NCI-H446 (cell line): ENCODE measurements at regions not wholly inside any gene's neighbourhood (a gene's known extent, or its start where the extent isn't known, plus 50 kb on each side); places are given as distances from the start of the nearest gene placed in this dataset.

ENCODE experiments used
- DNase-seq, 2 experiments: peaks; one replicate each; lab custom pipeline; 2025; lab: John Stamatoyannopoulos, UW

DNA sequence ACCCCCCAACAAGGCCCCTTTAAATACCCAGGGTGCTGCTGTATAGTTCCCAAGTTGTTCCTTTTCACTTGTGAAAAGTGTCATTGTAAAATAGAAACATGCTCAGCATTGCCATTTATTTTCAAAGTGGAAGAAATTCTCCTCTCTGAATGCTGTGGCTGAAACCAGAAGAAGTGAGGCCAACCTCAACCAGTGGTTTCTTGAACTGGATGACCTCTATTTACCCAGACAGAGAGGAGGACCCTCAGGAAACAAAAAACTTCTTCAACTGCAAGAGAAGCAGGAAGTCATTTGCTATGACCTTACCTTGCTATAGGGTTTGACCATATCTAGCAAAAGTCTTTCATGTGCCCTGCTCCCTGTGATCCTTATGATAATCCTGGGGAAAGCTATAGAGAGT is 209.7 kb upstream of the RARB start:
- DNase-seq: no peak

DNA sequence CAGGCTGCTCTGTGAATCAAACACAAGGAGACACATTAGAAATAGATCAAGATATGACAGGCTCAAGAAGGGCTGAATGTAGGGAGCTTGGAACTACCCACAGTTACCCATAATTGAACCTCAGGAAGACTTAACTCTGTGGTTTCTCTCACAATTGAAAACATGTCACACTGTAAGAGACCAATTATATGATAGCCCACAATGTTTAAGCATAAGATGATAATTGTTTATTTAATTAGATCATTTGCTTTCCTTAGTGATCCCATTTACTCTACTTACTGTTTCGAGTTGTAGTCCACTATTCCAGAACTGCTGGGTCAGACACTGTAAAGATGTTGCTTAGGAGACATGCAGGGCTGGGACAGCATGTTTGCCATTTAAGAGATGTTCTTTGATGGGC is 201.3 kb upstream of the RARB start:
- no peak for DNase-seq

DNA sequence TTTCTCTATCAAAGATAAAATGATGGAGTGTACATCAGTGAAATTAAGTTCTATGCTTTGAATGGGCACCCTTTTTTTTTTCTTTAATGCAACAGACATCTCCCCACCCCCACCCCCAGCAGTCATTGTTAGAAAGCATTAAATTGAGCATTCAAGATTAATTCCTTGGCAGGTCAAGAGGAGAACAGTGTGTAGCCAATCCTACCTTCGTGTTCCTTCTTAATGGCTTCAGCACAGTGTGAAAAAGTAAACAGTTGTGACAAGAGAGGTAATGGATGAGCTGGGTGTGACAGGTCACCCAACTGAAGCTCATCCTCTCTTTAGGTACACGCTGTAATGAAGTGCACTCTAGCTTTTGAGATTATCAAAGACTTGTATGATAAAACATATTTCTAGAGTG is 198.5 kb upstream of the RARB start:
- DNase-seq: no peak

DNA sequence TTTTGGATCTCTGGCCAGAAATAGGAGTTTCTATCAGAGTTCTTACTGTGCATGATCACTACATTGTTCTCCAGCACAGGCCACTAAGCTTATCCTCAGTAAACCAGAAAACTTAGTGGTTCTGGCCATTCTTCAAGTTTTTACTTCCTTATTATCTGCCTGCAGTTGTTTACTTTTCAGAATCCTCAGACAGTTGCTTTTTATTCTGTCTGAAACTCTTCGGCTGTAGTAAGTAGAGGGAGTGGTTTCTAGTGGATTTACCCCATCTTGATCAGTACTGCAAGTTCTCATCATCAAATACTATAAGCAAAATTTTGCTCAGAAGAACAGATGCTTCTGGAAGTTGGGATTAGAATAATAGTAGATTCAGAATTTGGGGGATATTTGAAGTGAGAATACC is 193.0 kb upstream of the RARB start:
- no peak for DNase-seq

DNA sequence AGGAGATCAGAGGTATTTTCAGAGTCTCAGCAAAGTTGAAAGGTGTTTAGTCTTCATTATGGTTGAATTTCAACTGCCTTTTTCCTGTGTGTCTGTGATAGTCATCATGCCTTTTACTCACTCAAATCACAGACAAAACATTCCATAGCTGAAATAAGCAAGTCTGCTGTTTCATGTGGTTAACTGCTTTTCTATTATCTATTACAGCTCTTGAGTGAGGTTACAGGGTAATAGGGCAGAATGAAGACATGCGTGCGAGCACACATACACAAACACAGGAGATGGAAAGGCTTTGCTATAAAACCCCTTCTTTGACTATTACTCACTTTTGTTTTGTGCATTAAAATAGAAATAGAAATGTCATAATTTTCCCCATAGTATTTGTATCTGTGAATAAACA is 192.6 kb upstream of the RARB start:
- no peak for DNase-seq

DNA sequence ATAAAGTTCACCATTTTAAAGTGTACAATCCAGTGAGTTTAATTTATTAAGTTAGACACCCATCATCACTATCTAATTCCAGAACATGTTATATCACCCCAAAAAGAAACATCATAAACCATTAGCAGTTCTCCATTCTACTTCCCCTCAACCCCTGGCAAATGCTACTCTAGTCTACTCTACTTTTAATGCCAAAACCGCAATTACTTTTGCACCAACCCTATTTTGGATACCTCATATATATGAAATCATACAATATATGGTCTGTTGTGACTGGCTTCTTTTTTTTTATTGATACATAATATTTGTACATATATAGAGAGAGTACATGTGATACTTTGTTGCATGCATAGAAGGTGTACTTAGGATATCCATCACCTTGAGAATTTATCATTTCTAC is 190.5 kb upstream of the RARB start:
- DNase-seq: no peak

DNA sequence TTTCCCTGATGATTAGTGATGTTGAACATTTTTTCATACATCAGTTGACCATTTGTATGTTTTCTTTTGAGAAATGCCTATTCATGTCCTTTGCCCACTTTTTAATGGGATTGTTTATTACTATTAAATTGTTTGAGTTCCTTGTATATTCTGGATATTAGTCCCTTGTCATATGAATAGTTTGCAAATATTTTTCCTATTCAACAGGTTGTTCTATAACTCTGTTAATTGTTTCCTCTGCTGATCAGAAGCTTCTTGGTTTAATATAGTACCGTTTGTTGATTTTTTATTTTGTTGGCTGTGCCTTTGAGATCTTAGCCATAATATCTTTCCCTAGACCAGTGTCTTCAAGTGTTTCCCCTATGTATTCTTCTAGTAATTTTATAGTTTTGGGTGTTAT is 189.0 kb upstream of the RARB start:
- DNase-seq: no peak

DNA sequence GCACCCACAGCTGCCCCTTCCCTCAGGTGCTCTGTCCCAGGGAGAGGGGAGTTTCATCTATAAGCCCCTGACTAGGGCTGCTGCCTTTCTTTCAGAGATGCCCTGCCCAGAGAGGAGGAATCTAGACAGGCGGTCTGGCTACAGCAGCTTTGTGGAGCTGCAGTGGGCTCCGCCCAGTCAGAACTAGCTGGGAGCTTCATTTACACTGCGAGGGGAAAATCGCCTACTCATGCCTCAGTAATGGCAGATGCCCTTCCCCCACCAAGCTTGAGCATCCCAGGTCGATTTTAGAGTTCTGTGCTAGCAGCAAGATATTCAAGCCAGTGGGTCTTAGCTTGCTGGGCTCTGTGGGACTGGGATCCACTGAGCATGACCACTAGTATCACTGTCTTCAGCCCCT is 181.2 kb upstream of the RARB start:
- no peak for DNase-seq

DNA sequence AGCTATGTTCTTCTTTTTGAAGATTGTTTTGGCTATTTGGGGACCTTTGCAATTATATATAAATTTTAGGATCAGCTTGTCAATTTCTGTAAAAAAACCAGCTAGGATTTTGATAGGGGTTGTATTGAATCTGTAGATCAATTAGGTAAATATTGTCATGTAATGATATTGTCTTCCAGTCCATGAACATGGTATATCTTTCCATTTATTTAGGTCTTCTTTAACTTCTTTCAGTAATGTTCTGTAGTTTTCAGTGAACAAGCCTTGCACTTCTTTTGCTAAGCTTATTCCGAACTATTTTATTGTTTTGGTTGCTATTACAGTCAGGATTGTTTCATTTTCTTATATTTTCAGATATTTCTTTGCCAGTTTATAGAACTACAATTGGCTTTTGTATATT is 175.8 kb upstream of the RARB start:
- no peak for DNase-seq

DNA sequence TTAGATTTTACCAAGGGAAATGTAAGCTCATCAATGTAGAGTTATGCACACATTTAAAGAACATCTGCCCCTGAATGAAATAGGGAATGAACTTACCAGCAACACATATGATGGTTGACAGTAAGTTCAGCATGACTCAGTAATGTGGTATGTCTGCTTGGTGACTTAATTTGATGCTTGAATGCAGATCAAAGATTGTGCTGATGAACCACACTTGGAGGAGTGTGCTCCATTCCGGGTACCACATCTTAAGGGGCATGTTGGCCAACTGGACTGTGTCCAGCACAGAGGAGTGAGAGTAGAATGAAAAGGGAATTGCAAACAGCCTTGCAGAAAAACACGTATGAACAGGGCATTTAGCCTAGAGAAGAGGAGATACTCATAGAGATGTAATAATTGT is 171.0 kb upstream of the RARB start:
- DNase-seq: peak in 1 of 2 experiments; percentile 25

DNA sequence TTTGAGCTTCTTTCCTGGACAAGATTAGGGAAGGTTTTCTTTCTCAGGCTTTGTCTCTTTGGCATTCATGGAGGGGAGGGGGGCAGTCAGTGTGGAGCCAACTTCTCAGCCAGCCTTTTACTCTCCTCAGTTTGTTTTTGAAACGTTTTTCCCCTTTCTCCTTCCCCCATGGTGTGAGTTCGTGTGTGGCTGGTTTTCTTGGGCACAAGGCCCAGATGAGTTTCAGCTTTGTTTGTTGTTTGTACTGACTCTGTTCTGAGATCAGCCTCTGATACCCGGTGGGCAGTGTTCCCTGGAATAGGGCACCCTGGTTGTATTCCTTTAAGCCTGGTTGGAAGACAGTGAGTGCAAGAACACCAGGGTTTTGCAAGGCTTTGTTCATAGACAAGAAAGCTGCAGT is 168.2 kb upstream of the RARB start:
- peak in 1 of 2 experiments; percentile 14 for DNase-seq

DNA sequence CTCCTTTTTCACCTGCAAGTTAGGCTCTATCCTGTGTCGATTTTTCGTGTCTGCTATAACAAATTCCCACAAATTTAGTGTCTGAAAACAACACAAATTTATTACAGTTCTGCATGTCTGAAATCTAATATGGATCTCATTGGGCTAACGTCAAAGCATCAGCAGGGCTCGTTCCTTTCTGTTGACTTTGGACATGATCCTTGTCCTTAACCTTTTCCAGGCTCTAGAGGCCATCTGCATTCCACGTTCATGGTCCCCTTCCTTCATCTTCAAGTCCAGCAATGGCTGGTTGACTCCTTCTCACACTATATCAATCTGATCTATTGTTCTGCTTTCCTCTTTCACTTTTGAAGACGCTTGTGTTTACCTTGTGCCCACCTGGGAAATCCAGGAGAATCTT is 165.7 kb upstream of the RARB start:
- no peak for DNase-seq

DNA sequence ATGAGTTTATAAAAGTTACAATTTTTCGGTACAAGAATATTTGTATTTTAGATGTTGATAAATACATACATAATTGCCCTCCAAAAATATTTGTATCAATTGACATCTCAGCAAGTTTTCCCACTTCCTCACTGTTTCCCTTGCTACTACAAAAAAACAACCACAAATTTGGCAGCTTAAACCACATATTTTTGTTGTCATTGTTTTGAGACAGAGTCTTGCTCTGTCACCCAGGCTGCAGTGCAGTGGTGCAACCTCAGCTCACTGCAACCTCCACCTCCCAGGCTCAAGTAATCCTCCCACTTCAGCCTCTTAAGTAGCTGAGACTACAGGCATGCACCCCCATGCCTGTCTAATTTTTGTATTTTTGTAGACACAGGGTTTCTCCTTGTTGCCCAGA is 162.8 kb upstream of the RARB start:
- no peak for DNase-seq

DNA sequence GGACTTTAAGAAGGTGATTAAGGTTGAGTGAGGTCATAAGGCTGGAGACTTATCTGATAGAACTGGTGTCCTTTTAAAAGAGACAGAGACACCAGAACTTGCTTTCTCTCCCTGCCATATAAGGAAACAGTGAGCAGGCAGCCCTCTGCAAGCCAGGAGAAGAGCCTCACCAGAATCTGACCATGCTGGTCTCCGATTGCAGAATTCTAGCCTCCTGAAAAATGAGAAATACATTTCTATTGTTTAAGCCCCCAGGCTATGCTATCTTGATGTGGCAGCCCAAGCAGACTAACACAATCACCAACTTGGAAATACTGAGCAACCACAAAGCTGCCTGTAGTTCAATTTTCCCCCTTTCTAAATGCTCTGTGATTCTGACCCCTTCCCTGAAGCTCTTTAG is 161.4 kb upstream of the RARB start:
- DNase-seq: no peak

DNA sequence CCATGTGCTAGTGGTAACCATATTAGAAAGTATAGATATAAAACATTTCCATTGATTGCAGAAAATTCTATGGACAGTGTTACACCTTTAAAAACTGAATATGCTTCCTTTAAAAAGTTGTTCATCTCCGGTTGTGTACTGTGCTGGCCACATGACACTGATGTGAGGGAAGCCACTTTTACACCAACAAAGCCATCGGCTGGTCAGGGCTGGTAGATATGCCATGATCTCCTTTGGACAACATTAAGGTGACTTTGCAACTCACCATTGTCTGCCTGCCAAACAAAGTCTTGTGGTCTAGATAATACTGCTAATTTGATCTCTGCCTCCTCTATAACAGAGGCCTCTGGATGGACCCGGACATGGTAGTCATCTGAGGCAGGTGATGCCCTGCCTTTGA is 156.0 kb upstream of the RARB start:
- DNase-seq: no peak

DNA sequence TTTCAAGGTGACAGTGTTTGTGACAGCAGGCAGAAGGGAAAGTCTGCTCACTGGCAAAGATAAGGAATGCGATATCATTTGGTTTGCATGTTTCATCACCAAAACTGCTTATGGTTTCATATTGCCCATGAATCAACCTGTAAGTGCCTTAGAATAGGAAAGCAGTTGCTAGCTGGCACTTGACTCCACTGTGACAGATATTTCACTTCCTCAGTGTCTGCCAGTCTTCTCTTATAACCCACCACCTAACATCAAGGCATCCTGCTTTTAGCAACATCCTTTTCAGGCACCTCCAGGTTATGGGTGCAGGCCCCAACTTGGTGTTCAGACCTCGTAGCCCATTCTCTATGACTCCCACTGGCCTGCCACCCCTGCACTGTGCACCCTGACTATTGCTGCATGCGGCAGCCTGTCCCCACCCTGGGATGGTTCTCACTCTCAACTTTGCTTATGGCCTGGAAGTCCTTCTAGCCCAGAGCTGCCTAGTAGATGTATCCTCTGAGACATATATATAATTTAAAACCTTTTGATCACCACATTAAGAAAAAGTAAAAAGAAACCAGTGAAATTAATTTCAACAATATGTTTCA is 154.4 kb upstream of the RARB start:
- no peak for DNase-seq

DNA sequence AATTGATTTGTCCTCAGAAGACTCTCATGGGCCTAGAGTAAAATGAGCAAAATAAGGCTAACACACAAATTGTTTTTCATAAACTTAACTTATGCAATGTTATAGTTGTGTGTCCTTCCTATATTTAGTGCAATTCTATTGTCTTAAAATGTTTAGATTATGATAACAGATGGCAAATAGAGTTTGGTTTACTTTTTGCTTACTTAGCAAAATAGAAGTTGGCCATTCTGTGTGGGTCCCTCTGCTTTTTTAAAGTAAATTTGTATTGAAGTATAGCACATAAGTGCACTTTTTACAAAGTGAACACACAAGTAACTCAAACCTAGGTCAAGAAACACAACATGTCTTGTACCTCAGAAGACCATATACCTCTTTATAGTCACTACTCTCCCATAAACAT is 150.6 kb upstream of the RARB start:
- no peak for DNase-seq

DNA sequence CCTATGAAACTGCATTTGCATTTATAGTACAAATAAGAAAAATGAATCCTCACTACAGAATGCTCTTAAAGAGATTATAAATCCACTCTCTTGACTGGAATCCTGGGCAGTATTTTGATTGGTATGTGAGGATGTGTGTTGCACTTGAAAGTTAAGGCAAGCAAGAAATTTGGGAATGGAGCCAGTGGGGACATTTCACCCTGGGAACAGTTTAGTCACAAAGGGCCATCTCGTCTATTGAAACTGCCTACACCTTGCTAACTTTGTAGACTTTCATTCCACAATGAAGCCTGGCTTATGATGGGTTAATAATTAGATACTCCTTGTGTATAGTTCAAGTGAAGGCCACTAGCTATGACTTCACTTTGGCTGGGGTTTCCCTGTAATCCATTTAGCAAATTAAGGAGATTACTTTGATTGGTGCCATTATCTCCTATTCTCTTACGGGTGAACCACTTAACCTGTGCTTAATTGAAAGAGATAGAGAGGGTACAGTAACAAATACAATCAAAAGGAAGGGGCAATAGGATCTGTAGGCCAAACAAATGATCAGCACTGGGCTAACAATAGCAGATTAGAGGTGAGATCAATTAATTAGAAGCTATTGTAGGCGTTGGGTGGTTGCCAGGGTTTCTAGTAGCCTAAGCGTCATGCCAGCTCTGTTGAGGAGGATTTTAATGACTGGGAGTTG is 146.9 kb upstream of the RARB start:
- DNase-seq: no peak

DNA sequence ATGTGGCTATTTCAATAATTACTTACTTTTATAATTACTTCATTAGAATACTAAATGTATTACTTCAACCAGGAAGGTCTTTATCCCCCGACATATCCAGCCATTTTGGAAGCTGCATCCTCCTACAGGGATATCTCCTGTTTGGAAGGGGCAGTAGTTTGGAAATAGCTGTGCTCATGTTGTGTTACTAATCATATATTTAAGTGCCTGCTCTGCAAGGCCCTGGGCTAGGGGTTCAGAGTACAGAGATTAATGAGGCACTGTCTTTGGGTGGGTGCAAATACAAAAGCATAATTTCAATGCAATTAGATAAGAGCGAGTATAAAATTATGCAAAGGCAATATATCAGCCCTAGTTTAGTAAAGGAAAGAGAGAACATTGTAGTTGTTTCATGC is 146.3 kb upstream of the RARB start:
- DNase-seq: no peak

DNA sequence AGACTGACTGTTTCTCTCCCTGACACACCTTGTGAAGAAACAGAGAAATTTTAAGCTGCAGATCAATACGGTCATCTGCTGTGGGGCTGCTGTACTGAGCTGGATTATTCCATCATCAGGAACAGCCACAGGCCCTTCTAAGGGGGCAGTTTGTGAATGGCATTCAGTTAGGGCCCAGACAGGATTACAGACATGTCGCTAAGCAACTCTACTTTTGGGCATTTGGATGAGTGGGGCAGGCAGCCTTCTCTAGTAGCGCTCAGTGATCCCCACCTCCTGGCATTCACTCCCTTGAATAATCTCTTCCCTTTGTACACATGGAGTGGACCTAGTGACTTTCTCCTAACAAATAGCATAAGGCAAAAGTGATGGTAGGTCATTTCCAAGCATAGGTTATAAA is 144.4 kb upstream of the RARB start:
- no peak for DNase-seq

DNA sequence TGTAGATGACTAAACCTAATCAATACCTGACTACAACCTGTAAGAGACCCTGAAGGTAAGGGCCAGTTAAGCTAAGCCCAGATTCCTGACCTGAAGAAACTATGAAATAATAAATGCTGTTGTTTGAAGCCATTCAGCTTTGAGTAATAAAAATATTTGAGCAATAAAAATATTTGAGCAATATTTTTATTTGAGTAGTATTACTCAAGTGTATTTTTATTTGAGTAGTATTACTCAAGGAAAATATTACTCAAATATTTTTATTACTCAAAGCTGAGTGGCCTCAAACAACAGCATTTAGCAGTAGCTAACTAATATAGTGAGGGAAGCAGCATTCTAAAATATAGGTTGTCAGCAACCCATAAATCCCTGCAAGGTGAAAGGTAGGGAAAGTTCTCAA is 143.8 kb upstream of the RARB start:
- DNase-seq: no peak

DNA sequence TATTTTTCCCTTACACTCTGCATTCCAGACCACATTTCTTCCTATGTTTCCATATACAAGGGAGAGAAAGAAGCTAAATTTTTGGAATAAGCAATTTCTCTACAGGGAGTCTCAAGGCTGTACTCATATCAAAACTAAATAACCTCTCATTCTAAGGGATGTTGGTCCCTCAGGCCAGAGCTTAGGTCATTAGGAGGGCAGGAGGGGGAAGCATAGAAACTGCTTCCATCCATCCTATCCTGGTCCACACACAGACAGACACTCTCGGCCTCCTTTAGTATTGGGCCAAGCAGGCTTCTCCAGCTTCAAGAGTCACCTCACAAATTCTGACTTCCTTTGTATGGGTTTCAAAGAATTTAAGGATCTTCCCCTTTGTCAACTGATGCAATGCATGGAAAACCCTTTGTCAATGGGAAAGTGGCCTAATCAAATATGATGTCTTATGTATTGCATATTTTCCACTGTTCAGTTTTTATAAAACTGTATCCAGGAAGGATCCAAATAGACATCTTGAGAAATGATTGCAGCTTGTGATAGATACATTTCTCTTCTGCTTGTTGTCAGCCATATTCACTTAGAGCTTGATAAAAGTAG is 140.7 kb upstream of the RARB start:
- no peak for DNase-seq

DNA sequence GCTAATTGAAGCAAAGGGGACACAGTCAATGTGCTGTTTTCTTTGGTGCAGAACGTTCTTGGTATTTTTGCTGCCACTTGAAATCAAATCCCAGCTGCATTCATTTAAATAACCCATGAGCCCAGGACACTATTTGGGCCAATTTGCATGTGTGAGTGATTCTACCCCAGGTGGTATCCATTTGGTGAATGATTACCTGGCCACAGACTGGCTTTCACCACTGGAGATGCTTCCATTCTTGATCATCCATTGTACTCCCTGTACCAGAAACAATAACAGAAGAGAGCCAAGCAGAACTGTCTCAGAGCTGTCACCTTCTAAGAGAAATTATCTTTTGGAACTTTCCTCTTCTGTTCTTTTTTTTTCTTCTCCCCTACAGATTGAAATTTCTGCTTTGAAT is 139.7 kb upstream of the RARB start:
- no peak for DNase-seq

DNA sequence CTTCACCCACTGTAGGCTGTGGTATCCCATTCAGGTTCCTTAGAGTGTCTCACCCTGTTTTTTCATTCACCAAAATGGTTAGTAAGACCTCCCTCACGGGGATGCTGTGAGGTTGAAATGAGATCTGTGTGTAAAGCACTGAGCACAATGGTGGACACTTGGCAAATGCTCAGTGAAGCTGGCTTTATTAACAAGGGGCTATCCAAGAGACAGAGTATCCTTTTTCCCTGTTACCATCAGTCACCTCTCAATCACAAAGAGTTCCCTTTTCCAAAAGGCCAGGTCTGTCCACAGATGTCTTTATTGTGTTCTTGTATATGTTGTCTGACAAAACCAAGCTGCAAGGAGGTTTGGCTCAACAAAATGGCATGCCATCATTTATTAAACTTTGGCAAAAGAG is 138.9 kb upstream of the RARB start:
- no peak for DNase-seq
